ENCODE measurements at regions not wholly inside any gene's neighbourhood (a gene's known extent, or its start where the extent isn't known, plus 50 kb on each side); places are given as distances from the start of the nearest gene placed in this dataset.

DNA sequence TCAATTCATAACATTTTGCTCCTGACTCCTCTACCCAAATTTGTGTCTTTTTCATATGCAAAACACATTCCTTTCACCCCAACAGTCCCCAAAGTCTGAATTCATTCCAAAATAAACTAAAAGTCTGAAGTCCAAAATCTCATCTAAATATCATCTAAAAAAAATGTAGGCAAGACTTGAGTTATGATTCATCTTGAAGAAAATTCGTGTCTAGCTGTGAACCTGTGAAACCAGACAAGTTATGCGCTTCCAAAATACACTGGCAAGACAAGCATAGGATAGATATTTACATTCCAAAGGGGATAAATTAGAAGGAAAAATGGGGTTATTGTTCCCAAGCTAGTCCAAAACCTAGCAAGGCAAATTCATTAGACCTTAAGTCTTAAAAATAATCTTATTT lies 1302.0 kb upstream of the GBE1 start:
- ATAC-seq (replicated peaks in 1 of 2) (no peak), DNase-seq (no peak)
- H3K4me3 Mint-ChIP-seq = no peak overlapping the region
- H3K9me3 Mint-ChIP-seq = peaks cover 7 to 8% of the 10 kb centered on the region in 2 donors
- H3K27ac Mint-ChIP-seq = no peak overlapping the region
- H3K4me1 Mint-ChIP-seq (ENCODE audit: low read depth) = no peaks in the 10 kb centered on the region
- no peaks in the 10 kb centered on the region for H3K36me3 Mint-ChIP-seq (ENCODE audit: insufficient read depth in 2 of 2)
- no peaks in the 10 kb centered on the region for H3K27me3 Mint-ChIP-seq (ENCODE audit: low read depth)

DNA sequence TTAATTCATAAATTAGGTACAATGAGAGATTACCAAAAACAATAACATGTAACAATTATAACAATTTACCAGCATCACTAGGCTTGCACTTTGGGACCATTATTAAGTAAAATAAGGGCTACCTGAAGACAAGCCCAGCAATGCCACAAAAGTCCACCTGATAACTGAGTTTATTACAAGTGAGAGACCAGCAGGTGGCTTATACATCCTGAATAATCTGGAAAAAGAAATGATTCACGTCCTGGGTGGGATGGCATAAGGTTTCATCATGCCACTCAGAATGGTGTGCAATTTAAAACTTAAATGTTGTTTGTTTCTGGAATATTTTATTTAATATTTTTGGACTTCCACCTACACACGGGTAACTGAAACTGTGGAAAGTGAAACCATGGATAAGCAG lies 1287.1 kb upstream of the GBE1 start:
- Mint-ChIP-seq H3K4me1 (ENCODE audit: low read depth) (no peaks in the 10 kb centered on the region), H3K27ac (no peak overlapping the region), H3K36me3 (ENCODE audit: insufficient read depth in 2 of 2) (peaks cover 0 to 1% of the 10 kb centered on the region in 2 donors)

DNA sequence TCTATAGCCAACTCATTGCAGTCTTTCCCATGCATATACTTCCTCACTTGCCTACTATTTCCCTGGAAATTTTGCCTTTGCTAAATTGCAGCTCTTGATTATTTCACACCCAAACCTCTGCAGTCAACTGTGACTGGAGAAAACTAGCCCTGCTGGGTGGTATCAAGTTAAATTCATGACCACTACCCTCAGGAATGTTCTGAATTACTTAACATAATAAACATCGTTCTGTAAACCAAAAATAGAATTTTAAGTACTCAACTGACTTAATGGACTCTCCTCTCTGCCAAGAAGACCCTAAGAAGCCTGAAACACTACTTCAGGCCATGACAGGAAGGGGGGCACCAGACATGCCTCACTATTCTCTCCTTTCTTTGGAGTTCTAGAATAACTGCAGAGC lies 1278.0 kb upstream of the GBE1 start:
- no peaks in the 10 kb centered on the region for H3K36me3 Mint-ChIP-seq (ENCODE audit: insufficient read depth in 2 of 2)
- no peaks in the 10 kb centered on the region for H3K27me3 Mint-ChIP-seq (ENCODE audit: low read depth)
- ATAC-seq (replicated peaks in 1 of 2) (no peak), DNase-seq (no peak)
- no peak overlapping the region for H3K27ac Mint-ChIP-seq
- peaks cover 0 to 3% of the 10 kb centered on the region in 2 donors for H3K9me3 Mint-ChIP-seq
- no peak overlapping the region for H3K4me3 Mint-ChIP-seq
- no peaks in the 10 kb centered on the region for H3K4me1 Mint-ChIP-seq (ENCODE audit: low read depth)

More for the DNA sequence above, 1287.1 kb upstream of the GBE1 start:
- peaks cover 0 to 4% of the 10 kb centered on the region in 2 donors for H3K9me3 Mint-ChIP-seq
- DNase-seq = no peak
- no peak for ATAC-seq (replicated peaks in 1 of 2)
- H3K27me3 Mint-ChIP-seq (ENCODE audit: low read depth) = no peaks in the 10 kb centered on the region
- H3K4me3 Mint-ChIP-seq = no peak overlapping the region

DNA sequence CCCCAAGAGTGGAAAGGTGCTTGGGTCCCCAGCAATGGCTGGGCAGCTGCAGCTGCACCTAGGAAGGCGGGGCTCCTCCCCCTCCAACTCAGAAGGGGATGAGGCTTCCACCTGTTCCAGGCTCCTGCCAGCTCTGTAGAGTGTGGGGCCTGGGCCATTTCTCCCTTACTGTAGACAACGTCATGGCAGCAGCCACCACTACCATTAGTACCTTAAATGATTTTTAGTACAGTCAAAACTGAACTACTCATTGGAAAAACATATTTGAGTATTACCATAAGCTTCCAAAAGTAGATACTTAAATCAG lies 1274.2 kb upstream of the GBE1 start:
- Mint-ChIP-seq H3K9me3 (peaks cover 2 to 3% of the 10 kb centered on the region in 2 donors), H3K27me3 (ENCODE audit: low read depth) (no peaks in the 10 kb centered on the region), H3K4me3 (no peak overlapping the region), H3K4me1 (ENCODE audit: low read depth) (no peaks in the 10 kb centered on the region), H3K36me3 (ENCODE audit: insufficient read depth in 2 of 2) (no peaks in the 10 kb centered on the region), H3K27ac (no peak overlapping the region)
- ATAC-seq (replicated peaks in 1 of 2) (no peak), DNase-seq (no peak)

- Mint-ChIP-seq H3K9me3 (peaks cover 2 to 3% of the 10 kb centered on the region in 2 donors), H3K36me3 (ENCODE audit: insufficient read depth in 2 of 2) (no peaks in the 10 kb centered on the region), H3K27me3 (ENCODE audit: low read depth) (no peaks in the 10 kb centered on the region), H3K27ac (no peak overlapping the region), H3K4me1 (ENCODE audit: low read depth) (no peaks in the 10 kb centered on the region), H3K4me3 (no peak overlapping the region)
- ATAC-seq (replicated peaks in 1 of 2) (no peak), DNase-seq (no peak)
These were observed 1273.6 kb upstream of the GBE1 start for GRCh38 chr3:83034806-83035703.

DNA sequence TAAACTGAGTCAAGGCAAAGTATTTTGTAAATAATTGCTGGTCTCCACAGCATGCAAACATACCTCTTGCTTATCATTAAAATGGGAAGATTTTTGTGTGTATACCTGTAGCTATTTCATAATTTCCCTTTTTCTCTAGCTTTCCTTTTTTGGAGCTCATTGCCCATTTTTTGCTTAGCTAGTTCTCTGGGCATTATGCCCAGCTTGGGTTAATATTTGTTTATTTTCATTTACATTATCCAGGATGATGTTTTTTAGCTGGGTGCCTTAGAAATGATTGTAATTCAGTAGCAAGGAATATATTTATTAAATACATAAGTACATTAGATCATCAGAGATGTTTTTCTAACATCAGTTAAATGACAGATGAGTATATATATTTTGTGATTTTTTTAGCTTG lies 1271.7 kb upstream of the GBE1 start:
- H3K27ac Mint-ChIP-seq = no peak overlapping the region
- H3K4me1 Mint-ChIP-seq (ENCODE audit: low read depth) = no peaks in the 10 kb centered on the region
- H3K27me3 Mint-ChIP-seq (ENCODE audit: low read depth) = no peaks in the 10 kb centered on the region
- no peaks in the 10 kb centered on the region for H3K36me3 Mint-ChIP-seq (ENCODE audit: insufficient read depth in 2 of 2)
- DNase-seq (no peak), ATAC-seq (replicated peaks in 1 of 2) (no peak)
- H3K4me3 Mint-ChIP-seq = no peak overlapping the region
- peaks cover 3 to 4% of the 10 kb centered on the region in 2 donors for H3K9me3 Mint-ChIP-seq

GRCh38 chr3:83023086-83023485 lies 1261.6 kb upstream of the GBE1 start:
- peaks cover 4% of the 10 kb centered on the region in 2 donors for H3K9me3 Mint-ChIP-seq
- no peak overlapping the region for H3K27ac Mint-ChIP-seq
- ATAC-seq (replicated peaks in 1 of 2) (no peak), DNase-seq (no peak)
- no peaks in the 10 kb centered on the region for H3K27me3 Mint-ChIP-seq (ENCODE audit: low read depth)
- no peaks in the 10 kb centered on the region for H3K4me1 Mint-ChIP-seq (ENCODE audit: low read depth)
- no peak overlapping the region for H3K4me3 Mint-ChIP-seq
- H3K36me3 Mint-ChIP-seq (ENCODE audit: insufficient read depth in 2 of 2) = peaks cover 0 to 2% of the 10 kb centered on the region in 2 donors

- H3K27me3 Mint-ChIP-seq (ENCODE audit: low read depth) = no peaks in the 10 kb centered on the region
These were observed 1250.0 kb upstream of the GBE1 start for GRCh38 chr3:83011481-83011880.

GRCh38 chr3:83003917-83004316 lies 1242.5 kb upstream of the GBE1 start:
- Mint-ChIP-seq H3K36me3 (ENCODE audit: insufficient read depth in 2 of 2) (peaks cover 2% of the 10 kb centered on the region in 2 donors), H3K4me3 (no peak overlapping the region), H3K27me3 (ENCODE audit: low read depth) (no peaks in the 10 kb centered on the region), H3K27ac (no peak overlapping the region), H3K9me3 (peaks cover 11 to 20% of the 10 kb centered on the region in 2 donors), H3K4me1 (ENCODE audit: low read depth) (no peaks in the 10 kb centered on the region)
- ATAC-seq (replicated peaks in 1 of 2) (no peak), DNase-seq (no peak)

More at GRCh38 chr3:83011481-83011880, 1250.0 kb upstream of the GBE1 start:
- H3K36me3 Mint-ChIP-seq (ENCODE audit: insufficient read depth in 2 of 2) = peaks cover 0 to 2% of the 10 kb centered on the region in 2 donors
- H3K9me3 Mint-ChIP-seq = peaks cover 5 to 6% of the 10 kb centered on the region in 2 donors
- no peak for DNase-seq
- no peak for ATAC-seq (replicated peaks in 1 of 2)
- no peak overlapping the region for H3K4me3 Mint-ChIP-seq
- H3K4me1 Mint-ChIP-seq (ENCODE audit: low read depth) = no peaks in the 10 kb centered on the region
- H3K27ac Mint-ChIP-seq = no peak overlapping the region

DNA sequence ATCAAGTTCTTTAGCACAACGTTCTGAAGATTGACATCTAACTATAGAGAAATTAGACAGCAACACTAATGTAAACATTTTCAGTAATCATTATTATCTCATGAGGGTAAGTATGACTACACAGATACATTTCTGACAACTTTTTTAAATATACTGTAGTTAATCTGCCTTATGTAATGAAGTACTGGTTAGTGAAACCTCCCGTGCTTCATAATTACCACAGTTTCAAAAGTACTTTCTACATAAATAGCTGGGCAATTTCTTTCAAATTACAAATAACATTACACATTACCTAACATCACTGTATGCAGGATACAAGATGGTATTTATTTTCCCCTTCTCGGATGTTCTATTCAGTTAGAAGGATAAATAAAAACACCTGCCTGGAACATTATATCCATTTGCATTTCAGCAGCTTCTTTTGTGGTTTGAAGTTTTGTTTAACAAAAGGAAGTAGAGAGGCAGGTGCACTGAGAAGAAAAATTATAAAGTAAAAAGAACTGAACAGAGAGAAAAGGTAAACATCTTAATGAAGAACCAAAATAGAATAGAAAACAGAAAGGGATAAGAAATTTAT lies 1241.5 kb upstream of the GBE1 start:
- no peak overlapping the region for H3K27ac Mint-ChIP-seq
- H3K27me3 Mint-ChIP-seq (ENCODE audit: low read depth) = no peaks in the 10 kb centered on the region
- peaks cover 10 to 19% of the 10 kb centered on the region in 2 donors for H3K9me3 Mint-ChIP-seq
- peaks cover 1 to 2% of the 10 kb centered on the region in 2 donors for H3K36me3 Mint-ChIP-seq (ENCODE audit: insufficient read depth in 2 of 2)
- no peaks in the 10 kb centered on the region for H3K4me1 Mint-ChIP-seq (ENCODE audit: low read depth)
- no peak overlapping the region for H3K4me3 Mint-ChIP-seq
- DNase-seq (no peak), ATAC-seq (replicated peaks in 1 of 2) (no peak)

GRCh38 chr3:82999777-83000176 lies 1238.3 kb upstream of the GBE1 start:
- Mint-ChIP-seq H3K9me3 (peaks cover 9 to 17% of the 10 kb centered on the region in 2 donors), H3K27me3 (ENCODE audit: low read depth) (no peaks in the 10 kb centered on the region), H3K4me1 (ENCODE audit: low read depth) (no peaks in the 10 kb centered on the region), H3K27ac (no peak overlapping the region), H3K36me3 (ENCODE audit: insufficient read depth in 2 of 2) (no peaks in the 10 kb centered on the region), H3K4me3 (no peak overlapping the region)
- ATAC-seq (replicated peaks in 1 of 2) (no peak), DNase-seq (no peak)

GRCh38 chr3:82978368-82978767 lies 1216.9 kb upstream of the GBE1 start:
- H3K27ac Mint-ChIP-seq = no peak overlapping the region
- peaks cover 0 to 1% of the 10 kb centered on the region in 2 donors for H3K36me3 Mint-ChIP-seq (ENCODE audit: insufficient read depth in 2 of 2)
- ATAC-seq (replicated peaks in 1 of 2) = no peak
- H3K4me3 Mint-ChIP-seq = no peak overlapping the region
- peaks cover 9 to 11% of the 10 kb centered on the region in 2 donors for H3K9me3 Mint-ChIP-seq
- H3K27me3 Mint-ChIP-seq (ENCODE audit: low read depth) = no peaks in the 10 kb centered on the region
- no peak for DNase-seq
- no peaks in the 10 kb centered on the region for H3K4me1 Mint-ChIP-seq (ENCODE audit: low read depth)

- Mint-ChIP-seq H3K4me3 (no peak overlapping the region), H3K9me3 (peaks cover 9% of the 10 kb centered on the region in 2 donors), H3K27ac (no peak overlapping the region)
These were observed 1216.4 kb upstream of the GBE1 start for GRCh38 chr3:82977871-82978270.

More at GRCh38 chr3:82977871-82978270, 1216.4 kb upstream of the GBE1 start:
- no peaks in the 10 kb centered on the region for H3K27me3 Mint-ChIP-seq (ENCODE audit: low read depth)
- H3K36me3 Mint-ChIP-seq (ENCODE audit: insufficient read depth in 2 of 2) = peaks cover 0 to 1% of the 10 kb centered on the region in 2 donors
- ATAC-seq (replicated peaks in 1 of 2) (no peak), DNase-seq (no peak)
- no peaks in the 10 kb centered on the region for H3K4me1 Mint-ChIP-seq (ENCODE audit: low read depth)

Data from activated T-cell treated with anti-CD3 and anti-CD28 coated beads, Interleukin-2, amount 50 U/mL, for 72 hours (primary cell).